Activated T-cell treated with anti-CD3 and anti-CD28 coated beads for 48 hours (primary cell): ENCODE measurements at regions not wholly inside any gene's neighbourhood (a gene's known extent, or its start where the extent isn't known, plus 50 kb on each side); places are given as distances from the start of the nearest gene placed in this dataset.
"Not testable (repeated sequence)": the region's sequence is repeated elsewhere in the genome, so short reads cannot be mapped to it uniquely, and the experiment has no call there.

Experiments used
- DNase-seq: peaks from one replicate; pipeline ENCODE4 v3.0.0-alpha.2; 2020; ENCODE audit warnings: low read depth

DNA sequence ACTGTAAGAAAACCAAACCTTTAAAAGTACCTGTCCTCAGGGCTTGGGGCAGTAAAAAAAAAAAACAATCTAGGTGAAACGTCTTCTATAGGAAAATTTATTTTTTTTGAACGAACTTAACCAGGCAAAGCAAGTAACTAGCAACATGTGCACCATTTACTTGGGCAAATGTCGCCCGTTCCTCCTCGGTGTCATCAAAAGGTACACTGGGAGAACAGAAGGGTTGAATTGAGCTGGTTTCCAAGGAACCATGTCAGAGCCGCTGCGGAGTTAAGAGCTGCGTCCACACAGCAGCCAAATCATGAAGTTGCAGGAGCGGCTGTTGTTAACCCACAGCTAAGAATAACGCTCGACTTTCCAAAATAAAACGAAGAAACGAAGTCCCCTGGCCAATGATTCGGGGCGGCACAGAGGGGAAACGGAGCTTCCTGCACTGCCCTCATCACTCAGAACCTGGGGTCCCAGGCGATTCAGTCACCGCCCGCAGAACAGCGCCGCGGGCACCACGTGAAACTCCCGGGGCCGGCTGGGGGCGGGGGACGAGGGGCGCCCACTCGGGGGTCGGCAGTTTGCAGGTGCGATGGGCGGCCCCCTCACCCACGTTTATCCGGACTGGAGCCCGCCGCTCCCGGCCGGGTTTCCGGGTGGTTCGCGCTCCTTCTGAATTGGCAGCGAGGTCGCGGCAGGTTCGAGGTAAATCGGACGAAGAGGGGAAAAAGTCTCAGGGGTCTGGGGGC lies 53.6 kb upstream of the PLGLB1 start:
- DNase-seq = peak; percentile 46

DNA sequence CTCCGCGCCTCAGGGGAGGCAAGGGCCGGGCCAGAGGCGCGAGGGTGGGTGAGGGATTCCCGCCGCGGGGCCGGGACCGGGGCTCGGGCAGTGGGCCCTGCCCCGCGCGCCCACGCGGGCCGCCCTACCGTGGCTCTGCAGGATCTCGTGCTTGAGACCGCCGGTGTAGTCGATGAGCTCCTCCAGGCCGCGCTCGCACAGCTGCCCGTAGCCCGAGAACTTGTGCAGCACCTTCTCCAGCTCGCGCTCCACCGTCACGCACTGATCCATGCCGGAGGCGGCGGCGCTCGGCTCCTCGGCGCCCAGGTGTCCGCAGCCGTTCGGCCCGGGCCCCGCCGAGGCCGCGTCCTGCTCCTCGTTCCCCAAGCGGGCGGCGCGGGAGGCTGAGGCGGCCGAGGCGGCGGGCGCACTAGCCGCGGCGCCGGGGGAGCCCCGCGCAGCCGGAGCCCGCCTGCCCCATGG lies 54.2 kb upstream of the PLGLB1 start:
- peak; percentile 45 for DNase-seq

DNA sequence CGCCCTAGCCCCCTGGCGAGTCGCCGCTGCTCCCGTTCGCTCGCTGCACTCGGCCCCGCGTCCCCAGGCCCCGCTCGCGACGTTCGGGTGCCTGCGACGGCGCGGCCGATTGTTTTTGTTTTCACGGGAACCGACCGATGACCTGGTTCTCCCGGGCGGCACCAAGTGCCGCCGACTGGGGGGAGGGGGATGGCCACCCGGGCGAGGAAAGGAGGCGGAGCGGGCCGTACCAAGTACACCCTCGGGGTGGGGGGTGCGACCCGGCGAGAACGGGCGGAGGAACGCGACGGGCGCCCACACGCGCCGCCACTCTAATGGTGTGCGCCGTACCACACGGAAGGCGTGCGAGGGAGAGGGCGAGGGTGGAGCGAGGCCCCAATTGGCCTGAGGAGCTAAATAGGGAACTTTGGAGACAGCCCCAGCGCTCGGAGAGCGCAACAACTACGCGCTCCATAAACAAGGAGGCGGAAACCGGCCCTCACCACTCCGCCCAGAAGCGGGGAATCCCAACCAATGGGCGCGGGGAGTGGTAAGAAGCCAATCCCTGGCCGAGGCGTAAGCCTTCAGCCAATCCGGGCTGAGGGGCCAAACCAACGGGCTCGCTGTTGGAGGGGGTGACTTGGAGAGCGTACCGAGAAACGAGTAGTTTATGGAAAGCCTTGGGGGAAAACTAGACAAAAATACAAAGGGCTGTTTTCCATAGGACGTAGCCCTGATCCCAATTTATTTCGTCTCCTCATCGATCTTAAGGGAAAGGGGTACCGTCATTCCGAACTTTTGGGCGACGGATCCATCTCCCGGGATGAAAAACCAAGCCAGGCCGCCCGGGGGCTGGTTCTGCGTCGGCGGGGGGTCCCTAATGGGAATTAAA lies 54.8 kb upstream of the PLGLB1 start:
- peak; percentile 91 for DNase-seq

DNA sequence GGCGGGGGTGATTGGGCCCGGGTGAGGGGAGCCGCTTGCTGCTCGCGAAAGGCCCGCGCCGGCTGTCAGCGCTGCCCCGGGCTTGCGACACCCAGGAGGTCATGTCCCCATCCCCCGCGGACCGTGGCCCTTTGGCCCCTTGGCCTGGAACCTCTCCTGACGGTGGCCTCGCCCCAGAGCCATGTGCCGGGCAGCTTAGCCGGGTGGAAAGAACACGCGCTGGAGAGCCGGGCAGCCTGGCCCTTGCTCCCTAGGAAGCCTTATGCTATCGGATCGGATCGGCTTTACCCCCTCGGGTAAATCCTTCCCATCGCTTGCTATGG lies 55.4 kb upstream of the PLGLB1 start:
- DNase-seq = not testable (repeated sequence)

DNA sequence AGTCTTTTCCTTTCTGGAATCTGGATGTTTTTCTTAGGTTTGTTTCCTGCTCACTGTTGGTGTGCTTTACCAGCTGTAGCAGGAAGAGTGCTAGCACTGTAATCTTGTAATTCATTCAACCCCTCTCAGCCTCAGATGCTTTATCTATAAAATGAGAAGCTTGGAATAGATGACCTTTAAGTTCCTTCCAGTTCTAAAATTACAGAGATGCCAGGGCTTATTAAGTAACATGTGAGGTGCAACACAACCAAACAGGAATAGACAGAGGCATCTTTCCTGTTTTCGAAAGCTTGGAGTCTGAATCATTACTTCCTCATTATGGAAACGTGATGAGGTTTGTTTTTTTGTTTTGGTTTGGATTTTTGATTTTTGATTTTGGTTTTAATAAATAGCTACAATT lies 60.1 kb upstream of the PLGLB1 start:
- not testable (repeated sequence) for DNase-seq

DNA sequence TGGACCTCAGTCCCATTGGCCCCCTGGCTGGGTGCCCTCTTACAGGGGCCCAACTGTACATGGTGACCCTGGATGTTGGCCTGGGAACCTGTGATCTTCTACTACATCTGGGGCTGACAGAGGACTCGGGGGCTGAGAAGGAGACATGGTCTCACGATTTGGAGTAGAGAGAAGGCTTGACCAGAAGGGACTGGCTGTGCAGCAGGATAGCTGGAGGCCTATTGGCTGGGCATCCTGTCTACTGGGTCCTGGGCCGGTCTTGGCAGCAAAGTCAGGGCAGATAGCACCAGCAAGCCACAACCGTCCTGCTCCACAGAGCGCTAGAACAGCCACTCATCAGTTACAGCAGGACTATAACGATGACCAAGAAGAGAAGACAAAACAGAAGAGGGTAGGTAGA lies 66.4 kb upstream of the PLGLB1 start:
- not testable (repeated sequence) for DNase-seq

DNA sequence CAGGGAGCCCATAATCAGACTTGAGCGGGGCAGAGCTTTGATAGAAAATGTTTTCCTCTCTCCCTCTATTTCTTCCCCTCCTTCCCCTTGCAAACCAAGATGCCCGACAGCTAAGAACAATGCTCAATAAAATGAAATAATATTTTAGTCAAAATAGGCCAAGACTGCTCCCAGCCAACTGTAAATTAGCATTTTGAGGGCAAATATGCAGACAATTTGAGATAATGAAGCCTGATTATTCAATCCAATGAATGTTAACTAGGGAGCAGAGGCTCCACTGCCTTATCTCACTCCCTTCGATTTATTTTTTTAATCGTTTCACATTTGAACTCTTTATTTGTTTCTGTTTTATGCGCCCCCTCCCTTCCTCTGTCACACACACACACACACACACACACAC lies 67.8 kb upstream of the PLGLB1 start:
- not testable (repeated sequence) for DNase-seq

DNA sequence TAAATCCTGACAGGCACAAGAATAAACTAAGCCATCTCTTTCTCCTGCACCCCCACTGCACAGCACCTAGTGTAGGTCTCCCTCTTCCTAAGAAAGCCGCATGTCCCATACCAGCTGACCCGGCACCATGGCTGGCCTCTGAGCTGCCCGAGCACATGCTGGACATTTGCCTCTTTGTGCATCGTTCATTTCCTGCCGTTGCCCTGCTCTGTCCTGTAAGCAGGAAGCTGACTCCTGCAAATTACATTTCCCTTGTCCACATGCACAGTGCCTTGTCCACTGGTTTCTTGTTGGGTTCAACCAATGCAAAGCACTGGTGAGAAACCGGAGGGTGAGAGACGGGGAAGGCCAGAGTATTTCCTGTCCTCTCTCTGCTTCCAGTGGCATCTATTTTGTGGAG lies 71.6 kb upstream of the PLGLB1 start:
- not testable (repeated sequence) for DNase-seq

DNA sequence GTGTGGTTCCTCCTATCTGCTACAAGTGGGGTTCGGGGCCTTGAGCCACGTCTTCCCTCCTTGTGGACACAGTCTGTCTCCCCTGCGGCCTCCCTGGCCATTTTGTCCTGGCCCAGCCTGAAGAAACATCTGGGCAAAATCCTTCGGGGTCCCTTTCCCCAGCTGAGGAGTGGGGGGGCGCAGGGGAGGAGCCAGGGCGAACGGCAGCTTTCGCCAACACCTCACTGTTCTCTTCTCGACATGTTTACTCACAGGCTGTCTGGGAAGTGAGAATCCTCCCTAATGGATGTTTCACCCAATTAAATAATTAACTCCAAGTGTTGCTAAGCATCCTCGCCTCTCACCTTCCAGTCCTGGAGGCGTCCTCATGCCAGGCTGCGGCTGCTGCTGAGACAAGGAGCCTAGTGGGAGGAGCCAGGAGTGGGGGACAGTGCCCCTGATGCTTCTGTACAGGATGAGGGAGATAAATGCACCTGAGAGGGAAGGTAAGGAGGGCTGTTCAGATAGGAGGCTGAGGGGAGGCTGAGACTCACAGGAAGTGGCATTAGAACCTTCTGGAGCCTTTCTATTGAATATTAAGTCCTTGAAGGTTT lies 72.4 kb upstream of the PLGLB1 start:
- not testable (repeated sequence) for DNase-seq

DNA sequence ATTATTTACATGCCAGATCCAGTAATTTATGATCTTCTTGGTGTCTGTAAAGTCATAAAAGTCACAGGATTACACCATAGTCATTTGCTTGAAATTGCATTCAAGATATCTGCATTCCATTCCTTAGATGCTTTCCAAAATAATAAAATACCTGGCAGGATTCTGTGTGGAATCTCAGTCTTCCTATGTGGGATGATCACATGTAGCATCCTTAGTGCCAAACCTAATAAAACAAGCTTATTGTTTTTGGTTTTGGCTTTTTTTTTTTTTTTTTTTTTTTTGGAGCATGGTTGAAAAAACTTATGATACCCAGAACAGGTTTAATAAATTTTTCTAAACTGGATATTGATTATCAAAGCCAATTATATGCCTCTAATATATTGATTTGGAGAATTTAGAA lies 74.2 kb upstream of the PLGLB1 start:
- DNase-seq = not testable (repeated sequence)

DNA sequence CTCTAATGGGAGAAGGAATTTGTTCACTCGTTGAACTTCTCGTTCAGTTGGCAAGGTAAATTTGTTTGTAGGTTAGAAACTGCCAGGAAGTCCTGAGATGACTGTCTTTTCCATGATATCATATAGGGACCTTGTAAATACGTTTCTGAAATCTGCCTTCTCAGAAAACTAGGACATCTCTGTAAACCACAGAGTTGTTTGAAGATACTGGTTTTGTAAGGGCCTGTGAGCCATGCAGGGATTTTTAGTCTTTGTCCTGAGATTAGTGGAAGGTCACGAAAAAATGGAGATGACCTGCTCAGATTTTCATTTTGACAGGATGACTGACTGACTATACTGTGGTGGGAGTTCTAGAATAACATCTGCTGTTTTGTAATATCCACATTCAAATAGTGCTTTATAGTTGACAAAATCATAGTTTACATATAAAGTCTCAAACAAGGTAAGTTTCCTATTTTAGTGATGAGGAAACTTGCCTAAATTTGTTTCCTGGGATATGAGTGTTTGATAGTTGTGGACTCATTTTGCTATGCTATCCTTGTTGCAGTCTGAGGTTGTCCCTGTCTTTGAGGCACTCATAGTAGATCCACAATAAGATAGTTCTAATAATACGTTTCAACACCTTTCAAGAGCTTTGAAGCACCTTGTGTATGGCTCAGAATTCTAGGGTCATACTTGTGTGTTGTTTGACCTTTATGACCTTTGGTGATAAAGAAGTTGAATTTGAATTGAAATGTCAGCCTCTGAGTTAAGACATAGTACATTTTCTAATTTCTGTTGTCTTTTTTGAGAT lies 107.3 kb upstream of the PLGLB1 start:
- not testable (repeated sequence) for DNase-seq

DNA sequence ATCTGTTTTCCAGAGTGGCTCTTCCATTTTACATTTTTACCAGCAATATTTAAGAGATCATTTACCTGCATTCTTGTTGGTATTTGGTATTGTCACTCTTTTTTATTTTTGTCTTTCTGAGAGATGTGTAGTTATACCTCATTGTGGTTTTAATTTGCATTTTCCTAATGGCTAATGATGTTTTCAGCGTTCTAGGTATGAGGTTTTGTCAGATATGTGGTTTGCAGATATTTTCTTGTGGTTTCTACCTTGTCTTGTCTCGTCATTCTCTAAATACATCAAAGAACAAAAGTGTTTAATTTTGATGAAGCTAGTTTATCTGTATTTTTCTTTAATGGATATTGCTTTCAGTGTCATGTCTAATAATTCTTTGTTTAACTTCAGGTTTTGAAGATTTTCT lies 110.9 kb upstream of the PLGLB1 start:
- DNase-seq = not testable (repeated sequence)

DNA sequence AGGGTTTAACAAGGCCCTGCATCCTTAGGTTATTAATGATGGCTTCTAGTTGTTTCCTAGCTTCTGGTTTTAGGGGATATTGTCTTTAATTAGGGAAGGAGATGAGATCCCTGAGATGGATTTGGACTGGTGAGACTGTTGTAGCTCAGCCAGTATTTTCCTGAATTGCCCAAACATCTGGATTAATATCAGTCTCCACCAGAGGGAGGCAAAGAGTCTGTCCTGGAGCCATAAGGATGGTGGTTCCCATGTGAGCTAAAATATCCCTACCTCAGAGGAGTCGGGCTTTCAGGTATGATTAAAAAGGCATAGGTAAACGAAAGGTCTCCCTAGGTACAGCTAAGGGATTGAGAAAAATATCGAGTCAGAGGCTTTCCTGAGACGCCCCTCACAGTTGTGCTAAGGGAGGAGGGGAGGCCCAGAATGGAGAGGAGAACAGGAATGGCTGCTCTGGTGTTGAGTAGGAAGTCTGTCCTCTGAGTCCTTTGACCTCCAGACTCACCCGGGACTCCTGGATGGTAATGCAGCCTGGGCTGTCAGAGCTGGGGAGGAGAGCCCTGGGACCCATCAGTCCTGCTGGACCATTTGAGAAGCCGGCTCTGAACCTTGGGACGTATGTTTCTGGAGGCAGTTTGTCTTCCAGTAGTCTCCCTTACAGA lies 130.3 kb upstream of the PLGLB1 start:
- not testable (repeated sequence) for DNase-seq

DNA sequence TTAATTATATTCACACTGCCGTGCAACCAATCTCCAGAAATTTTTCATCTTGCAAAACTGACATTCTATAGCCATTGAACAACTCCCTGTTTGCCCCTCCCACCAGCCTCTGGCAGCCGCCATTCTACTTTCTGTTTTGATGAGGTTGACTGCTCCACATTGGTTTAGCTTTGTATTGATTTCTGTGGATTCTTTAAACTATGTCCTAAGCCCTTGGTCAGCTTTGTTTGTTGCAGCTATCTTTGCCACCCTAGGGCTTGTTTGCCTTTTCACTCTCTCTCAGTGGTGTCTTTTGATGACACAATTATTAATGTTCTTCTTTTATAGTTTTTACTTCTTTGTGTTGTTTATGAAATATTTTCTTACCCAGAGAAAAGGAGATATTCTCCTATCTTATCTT lies 152.8 kb upstream of the PLGLB1 start:
- DNase-seq = not testable (repeated sequence)

DNA sequence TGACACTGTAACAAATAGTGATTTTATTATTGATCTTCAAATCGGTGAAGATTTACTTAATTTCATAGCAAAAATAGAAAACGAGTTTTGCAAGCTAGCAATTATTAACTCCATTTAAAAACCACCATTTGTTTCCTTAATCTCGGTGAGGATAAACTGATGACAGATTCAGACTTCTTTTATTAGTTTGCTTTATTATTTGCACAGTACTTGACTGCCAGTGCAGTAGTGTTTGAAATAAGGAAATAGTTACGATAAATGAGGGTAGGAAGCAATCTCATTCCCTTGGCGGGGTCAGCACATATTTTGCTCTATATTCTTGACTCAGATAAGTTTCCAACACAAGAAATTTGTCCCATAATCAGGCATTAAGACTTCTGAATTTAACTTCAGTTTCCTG lies 161.7 kb upstream of the PLGLB1 start:
- DNase-seq = not testable (repeated sequence)

DNA sequence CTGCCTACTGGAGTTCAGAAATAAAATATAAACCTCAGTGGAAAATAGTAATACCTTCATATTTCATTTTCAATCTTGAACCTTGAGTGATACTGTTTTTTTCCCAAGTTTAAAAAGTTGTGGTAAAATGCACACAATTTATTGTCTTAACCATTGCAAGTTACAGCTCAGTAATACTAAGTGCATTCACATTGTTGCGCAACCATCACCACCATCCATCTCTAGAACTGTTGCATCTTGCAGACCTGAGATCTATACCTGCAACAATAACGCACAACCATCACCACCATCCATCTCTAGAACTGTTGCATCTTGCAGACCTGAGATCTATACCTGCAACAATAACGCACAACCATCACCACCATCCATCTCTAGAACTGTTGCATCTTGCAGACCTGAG lies 162.6 kb upstream of the PLGLB1 start:
- not testable (repeated sequence) for DNase-seq

DNA sequence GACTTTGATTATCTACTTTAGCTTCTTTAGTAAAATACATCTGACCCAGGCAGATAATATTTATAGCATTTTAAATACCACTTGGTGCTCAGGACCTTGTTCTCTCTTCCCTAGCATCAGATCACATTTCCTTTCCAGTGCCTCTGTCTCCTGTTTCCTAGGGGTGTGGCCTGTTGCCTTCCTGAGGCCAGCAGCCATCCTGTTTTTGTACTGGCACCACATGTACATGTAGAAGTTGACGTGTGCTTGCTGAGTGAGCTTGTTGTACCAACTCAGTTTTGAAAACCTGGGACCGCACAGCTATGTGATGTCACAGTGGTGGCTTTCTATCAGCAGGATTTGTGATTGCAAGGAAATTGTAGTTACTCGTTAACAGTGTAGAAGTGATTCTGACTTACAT lies 167.6 kb upstream of the PLGLB1 start:
- not testable (repeated sequence) for DNase-seq

DNA sequence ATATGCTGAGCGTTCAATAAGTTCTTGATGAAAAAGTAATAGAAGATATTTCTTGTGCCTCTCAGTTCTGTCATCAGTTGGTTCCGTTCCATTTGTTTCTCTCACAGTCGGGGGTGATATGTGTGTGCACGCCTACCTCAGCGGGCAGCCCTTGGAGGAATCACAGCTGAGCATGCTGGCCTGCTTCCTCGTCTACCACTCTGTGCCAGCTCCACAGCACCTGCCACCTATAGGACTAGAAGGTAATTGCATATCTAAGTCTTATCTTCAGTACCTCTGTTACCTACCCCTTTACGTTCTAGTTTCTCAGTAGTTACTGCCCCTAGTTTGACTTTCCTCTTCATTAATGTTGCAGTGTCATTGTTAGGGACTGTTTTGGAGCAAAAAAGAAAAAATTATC lies 171.7 kb upstream of the PLGLB1 start:
- not testable (repeated sequence) for DNase-seq

DNA sequence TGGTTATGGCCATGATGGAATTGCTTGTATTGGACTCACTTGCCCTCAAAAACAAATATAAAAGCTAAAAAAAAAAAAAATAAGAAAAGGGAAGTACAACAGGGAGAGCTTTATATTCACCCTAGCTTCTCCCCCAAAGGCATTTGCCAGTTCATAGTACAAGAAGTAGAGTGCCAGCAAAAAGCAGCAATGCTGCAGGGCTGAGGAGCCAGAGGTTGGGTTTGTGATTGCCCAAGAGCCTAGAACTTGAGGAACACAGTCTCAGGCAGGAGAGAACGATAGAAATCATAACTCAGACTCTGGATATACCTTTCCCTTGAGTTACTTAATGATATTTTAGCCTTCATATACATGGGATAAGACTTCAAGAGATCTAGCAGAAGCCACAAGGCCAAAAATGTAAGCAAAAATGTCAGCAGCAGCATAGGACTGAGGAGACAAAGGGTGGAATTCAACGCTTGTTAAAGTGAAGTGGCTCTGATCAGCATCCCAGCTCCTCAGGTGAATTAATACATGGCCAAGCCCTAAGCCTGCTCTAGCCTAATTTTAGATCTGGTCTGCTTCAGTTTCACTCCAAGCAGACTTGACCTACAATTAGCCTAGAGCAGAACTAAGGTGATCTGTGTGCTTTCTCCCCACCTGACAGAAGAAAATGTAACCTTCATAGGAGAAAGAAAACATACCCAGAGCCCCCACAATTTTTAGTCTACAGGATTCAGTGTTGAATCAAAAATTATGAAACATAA lies 172.8 kb upstream of the PLGLB1 start:
- not testable (repeated sequence) for DNase-seq

DNA sequence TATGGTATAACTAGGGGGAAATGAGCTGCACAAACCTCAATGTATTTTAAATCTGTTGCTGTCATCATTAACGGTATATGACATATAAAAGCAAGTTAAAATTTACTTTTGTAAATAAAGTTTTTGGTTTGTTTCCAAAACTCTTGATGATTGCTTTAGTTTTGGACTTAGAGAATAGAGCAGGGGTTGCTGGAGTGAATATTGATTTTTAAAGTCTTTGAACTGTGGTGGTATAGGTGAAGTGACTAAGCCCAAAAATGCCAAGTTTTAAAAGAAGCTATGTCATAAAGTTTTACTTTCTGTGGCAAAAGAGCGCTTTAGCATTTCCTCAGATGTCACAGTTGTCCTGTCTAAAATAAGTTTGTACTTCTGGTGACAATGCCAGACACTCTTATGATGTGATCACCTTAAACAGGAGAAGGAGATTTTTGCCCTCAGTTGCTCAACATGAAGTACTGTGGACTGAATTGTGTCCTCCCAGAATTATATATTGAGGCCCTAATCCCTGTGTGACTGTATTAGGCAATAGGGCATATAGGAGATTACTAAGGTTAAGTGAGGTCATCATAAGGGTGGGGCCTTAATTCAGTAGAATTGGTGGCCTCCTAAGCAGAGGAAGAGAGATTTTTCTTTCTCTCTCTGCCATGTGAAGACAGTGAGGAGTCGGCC lies 175.2 kb upstream of the PLGLB1 start:
- DNase-seq = not testable (repeated sequence)
